Vagina (tissue), 2 donors: ENCODE measurements at regions not wholly inside any gene's neighbourhood (a gene's known extent, or its start where the extent isn't known, plus 50 kb on each side); places are given as distances from the start of the nearest gene placed in this dataset.

Experiments
- DNase-seq, 2 donors: peaks; one replicate each; pipeline ENCODE4 v3.0.0-alpha.2; 2017; ENCODE audit errors: extremely low spot score in 2 of 2
- H3K27ac ChIP-seq: fragments of 200-600 bp; sonication (generic); one replicate; pipeline ENCODE4 v1.5.1; 2019
- H3K27me3 ChIP-seq: fragments of 200-600 bp; sonication (generic); one replicate; pipeline ENCODE4 v1.5.1; 2019
- H3K36me3 ChIP-seq, 2 donors: fragments of 200-600 bp; sonication (generic); one replicate each; pipeline ENCODE4 v1.5.1; 2017 to 2019
- H3K4me1 ChIP-seq: fragments of 200-600 bp; sonication (generic); one replicate; pipeline ENCODE4 v1.5.1; 2019
- H3K4me3 ChIP-seq, 2 donors: fragments of 200-600 bp; sonication (generic); 1 replicate in 1 of 2; 2 replicates in 1 of 2; pipeline ENCODE4 v1.5.1; 2016 to 2019
- H3K9me3 ChIP-seq: fragments of 200-600 bp; sonication (generic); one replicate; pipeline ENCODE4 v1.5.1; 2019
- POLR2A ChIP-seq, 2 donors: fragments of 450-650 bp; IDR thresholded peaks; one replicate each; pipeline ENCODE4 v1.6.1; 2017; ENCODE audit warnings: antibody characterized with exemption in 2 of 2, mild to moderate bottlenecking in 2 of 2, moderate library complexity in 2 of 2
- POLR2AphosphoS5 ChIP-seq, 2 donors: sonication (generic); formaldehyde crosslinking; IDR thresholded peaks; one replicate each; pipeline ENCODE4 v1.9.0; 2017; ENCODE audit warnings: antibody characterized with exemption in 2 of 2, mild to moderate bottlenecking in 2 of 2, low read depth in 1 of 2; ENCODE audit not compliant: insufficient read depth in 1 of 2
- intact Hi-C: fragments of 100-400 bp; cut with DNase I; formaldehyde crosslinking; loops from one replicate; pipeline ENCODE4 v1.15.1; 2023
- TF ChIP-seq, protein P1 (sequence below), 3 experiments: fragments of 450-650 bp in 2 of 3; fragments of 200-600 bp in 1 of 3; sonication (generic) in 1 of 3; IDR thresholded peaks; one replicate each; pipeline ENCODE4 v1.5.1; 2017 to 2019; ENCODE audit warnings: antibody characterized with exemption in 3 of 3, mild to moderate bottlenecking in 2 of 3, moderate library complexity in 2 of 3

DNA sequence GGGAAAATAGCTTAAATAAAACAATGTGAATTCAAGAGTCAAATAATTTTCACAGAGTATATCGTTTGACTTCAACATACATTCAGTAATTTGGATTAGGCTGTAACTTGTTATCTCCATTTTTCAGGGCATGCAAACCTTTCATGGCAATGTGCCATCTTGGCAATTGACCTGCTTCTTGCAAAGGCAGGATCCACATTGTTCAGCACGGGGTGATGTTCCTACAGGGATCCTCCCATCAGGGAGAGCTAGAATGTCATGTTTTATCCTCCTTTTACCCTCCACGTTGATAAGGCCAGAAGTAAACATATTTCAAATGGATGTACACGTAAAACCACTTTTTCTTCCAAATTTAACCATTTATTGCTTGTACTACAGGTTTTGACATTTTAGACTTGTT, 314.4 kb downstream of the GALC start:
- TF ChIP-seq POLR2A (IDR thresholded peaks at IDR 0.05): no peak
- Histone ChIP-seq H3K36me3 (no peaks in the 10 kb centered on the region), H3K4me3 (no peak overlapping the region), H3K9me3 (no peaks in the 10 kb centered on the region), H3K27ac (no peak overlapping the region), H3K4me1 (no peaks in the 10 kb centered on the region), H3K27me3 (no peaks in the 10 kb centered on the region)
- no peak for DNase-seq
- intact Hi-C loops: loop anchor here (5.0 kb wide), 1 partner anchor 1044 kb away; no protein-coding TSS in a partner anchor

- no peaks in the 10 kb centered on the region for H3K4me1 ChIP-seq
- H3K9me3 ChIP-seq: no peaks in the 10 kb centered on the region
- no peaks in the 10 kb centered on the region for H3K27me3 ChIP-seq
- no peak overlapping the region for H3K4me3 ChIP-seq
- intact Hi-C loops: loop anchor here (5.0 kb wide), 1 partner anchor 1045 kb away; no protein-coding TSS in a partner anchor
- no peak overlapping the region for H3K27ac ChIP-seq
- H3K36me3 ChIP-seq: no peaks in the 10 kb centered on the region
- DNase-seq: no peak
- TF ChIP-seq POLR2A (IDR thresholded peaks at IDR 0.05) (no peak), POLR2AphosphoS5 (IDR thresholded peaks at IDR 0.05; ENCODE audit: insufficient read depth in 1 of 2, low read depth in 1 of 2) (no peak)
- TF ChIP-seq, protein P1, sequence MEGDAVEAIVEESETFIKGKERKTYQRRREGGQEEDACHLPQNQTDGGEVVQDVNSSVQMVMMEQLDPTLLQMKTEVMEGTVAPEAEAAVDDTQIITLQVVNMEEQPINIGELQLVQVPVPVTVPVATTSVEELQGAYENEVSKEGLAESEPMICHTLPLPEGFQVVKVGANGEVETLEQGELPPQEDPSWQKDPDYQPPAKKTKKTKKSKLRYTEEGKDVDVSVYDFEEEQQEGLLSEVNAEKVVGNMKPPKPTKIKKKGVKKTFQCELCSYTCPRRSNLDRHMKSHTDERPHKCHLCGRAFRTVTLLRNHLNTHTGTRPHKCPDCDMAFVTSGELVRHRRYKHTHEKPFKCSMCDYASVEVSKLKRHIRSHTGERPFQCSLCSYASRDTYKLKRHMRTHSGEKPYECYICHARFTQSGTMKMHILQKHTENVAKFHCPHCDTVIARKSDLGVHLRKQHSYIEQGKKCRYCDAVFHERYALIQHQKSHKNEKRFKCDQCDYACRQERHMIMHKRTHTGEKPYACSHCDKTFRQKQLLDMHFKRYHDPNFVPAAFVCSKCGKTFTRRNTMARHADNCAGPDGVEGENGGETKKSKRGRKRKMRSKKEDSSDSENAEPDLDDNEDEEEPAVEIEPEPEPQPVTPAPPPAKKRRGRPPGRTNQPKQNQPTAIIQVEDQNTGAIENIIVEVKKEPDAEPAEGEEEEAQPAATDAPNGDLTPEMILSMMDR (IDR thresholded peaks at IDR 0.05): no peak
Measured at GRCh38 chr14:87676814-87677437, 316.1 kb downstream of the GALC start.

- no peak overlapping the region for H3K4me3 ChIP-seq
- intact Hi-C loops: no loop called here
- TF ChIP-seq, protein P1 (IDR thresholded peaks at IDR 0.05): no peak
- no peak for TF ChIP-seq POLR2A (IDR thresholded peaks at IDR 0.05)
- TF ChIP-seq POLR2AphosphoS5 (IDR thresholded peaks at IDR 0.05; ENCODE audit: insufficient read depth in 1 of 2, low read depth in 1 of 2): no peak
- no peaks in the 10 kb centered on the region for H3K9me3 ChIP-seq
- DNase-seq: no peak
- H3K27ac ChIP-seq: no peak overlapping the region
- no peaks in the 10 kb centered on the region for H3K4me1 ChIP-seq
- H3K36me3 ChIP-seq: no peaks in the 10 kb centered on the region
- H3K27me3 ChIP-seq: no peaks in the 10 kb centered on the region
Measured at GRCh38 chr14:87667659-87668058, 325.3 kb downstream of the GALC start.

DNA sequence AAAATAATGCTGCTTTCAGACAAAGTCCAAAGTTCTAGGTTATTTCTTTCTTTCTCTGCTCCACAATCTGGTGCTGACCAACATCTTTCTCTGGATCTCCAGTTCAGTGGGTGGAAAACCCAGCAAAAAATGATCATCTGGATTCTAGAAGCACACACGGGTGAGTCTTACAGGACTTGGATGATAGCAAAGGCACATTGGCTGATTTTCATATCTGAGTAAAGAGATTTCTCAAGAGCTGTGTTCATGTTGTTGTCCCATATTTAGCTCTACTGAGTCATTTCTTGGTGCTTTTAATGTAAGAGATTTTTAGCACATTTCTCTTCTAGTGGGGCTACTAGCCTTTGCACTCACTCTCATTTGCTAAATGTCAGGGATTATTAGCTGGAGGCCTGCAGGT, 336.7 kb downstream of the GALC start:
- DNase-seq: no peak
- Histone ChIP-seq H3K27ac (no peak overlapping the region), H3K27me3 (no peaks in the 10 kb centered on the region)

DNA sequence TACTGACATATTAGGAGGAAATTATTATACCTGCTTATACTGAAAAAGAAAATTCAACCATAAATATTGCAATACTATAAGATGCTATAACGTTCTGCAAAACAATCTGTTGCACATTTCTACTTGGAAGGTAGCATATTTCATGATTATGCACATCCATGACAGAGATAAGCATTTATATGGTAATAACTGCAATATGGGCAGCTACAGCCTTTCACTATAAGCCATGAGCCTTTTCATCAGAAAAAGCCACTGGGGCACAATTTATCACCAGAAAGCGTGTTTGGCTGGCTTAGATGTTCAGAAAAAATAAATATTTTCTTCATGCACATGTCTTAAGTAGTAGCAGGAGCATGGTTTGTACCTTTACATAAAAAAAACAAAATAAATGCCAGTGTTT, 340.7 kb downstream of the GALC start:
- H3K4me1 ChIP-seq: no peaks in the 10 kb centered on the region
- H3K4me3 ChIP-seq: no peak overlapping the region
- no peaks in the 10 kb centered on the region for H3K36me3 ChIP-seq
- no peaks in the 10 kb centered on the region for H3K27me3 ChIP-seq
- no peak overlapping the region for H3K27ac ChIP-seq
- no peak for TF ChIP-seq POLR2AphosphoS5 (IDR thresholded peaks at IDR 0.05; ENCODE audit: insufficient read depth in 1 of 2, low read depth in 1 of 2)
- TF ChIP-seq, protein P1 (IDR thresholded peaks at IDR 0.05): no peak
- no peaks in the 10 kb centered on the region for H3K9me3 ChIP-seq
- intact Hi-C loops: no loop called here
- DNase-seq: no peak

More for the DNA sequence above, 336.7 kb downstream of the GALC start:
- intact Hi-C loops: no loop called here
- Histone ChIP-seq H3K36me3 (no peaks in the 10 kb centered on the region), H3K9me3 (no peaks in the 10 kb centered on the region), H3K4me1 (no peaks in the 10 kb centered on the region), H3K4me3 (no peak overlapping the region)
- TF ChIP-seq POLR2A (IDR thresholded peaks at IDR 0.05) (no peak), POLR2AphosphoS5 (IDR thresholded peaks at IDR 0.05; ENCODE audit: insufficient read depth in 1 of 2, low read depth in 1 of 2) (no peak)
- TF ChIP-seq, protein P1 (IDR thresholded peaks at IDR 0.05): no peak
